GM10266 (cell line): ENCODE measurements at regions not wholly inside any gene's neighbourhood (a gene's known extent, or its start where the extent isn't known, plus 50 kb on each side); places are given as distances from the start of the nearest gene placed in this dataset.
"Not testable (repeated sequence)": the region's sequence is repeated elsewhere in the genome, so short reads cannot be mapped to it uniquely, and the experiment has no call there.

Experiments
- DNase-seq: peaks from one replicate; pipeline ENCODE4 v3.0.0; 2012; ENCODE audit errors: extremely low spot score
- TF ChIP-seq, protein P1 (sequence below): IDR thresholded peaks from 2 replicates; pipeline ENCODE4 v1.5.1; 2012; ENCODE audit warnings: mild to moderate bottlenecking, low read depth; ENCODE audit not compliant: control insufficient read depth, insufficient read depth; ENCODE audit errors: missing control alignments

DNA sequence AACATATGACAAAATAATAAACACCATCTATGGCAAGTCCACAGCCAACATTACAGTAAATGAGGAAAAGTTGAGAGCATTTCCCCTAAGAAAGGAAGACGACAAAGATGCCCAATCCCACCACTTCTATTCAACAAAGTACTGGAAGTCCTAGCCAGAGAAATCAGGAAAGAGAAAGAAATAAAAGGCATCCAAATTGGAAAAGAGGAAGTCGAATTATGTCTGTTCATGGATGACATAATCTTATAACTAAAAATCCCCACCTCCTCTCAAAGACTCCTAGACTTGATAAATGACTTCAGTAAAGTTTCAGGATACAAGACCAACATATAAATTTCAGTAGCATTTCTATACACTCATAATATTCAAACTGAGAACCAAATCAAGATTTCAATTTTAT is 288.5 kb upstream of the POT1 start:
- DNase-seq = no peak
- TF ChIP-seq, protein P1, sequence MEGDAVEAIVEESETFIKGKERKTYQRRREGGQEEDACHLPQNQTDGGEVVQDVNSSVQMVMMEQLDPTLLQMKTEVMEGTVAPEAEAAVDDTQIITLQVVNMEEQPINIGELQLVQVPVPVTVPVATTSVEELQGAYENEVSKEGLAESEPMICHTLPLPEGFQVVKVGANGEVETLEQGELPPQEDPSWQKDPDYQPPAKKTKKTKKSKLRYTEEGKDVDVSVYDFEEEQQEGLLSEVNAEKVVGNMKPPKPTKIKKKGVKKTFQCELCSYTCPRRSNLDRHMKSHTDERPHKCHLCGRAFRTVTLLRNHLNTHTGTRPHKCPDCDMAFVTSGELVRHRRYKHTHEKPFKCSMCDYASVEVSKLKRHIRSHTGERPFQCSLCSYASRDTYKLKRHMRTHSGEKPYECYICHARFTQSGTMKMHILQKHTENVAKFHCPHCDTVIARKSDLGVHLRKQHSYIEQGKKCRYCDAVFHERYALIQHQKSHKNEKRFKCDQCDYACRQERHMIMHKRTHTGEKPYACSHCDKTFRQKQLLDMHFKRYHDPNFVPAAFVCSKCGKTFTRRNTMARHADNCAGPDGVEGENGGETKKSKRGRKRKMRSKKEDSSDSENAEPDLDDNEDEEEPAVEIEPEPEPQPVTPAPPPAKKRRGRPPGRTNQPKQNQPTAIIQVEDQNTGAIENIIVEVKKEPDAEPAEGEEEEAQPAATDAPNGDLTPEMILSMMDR = no peak

DNA sequence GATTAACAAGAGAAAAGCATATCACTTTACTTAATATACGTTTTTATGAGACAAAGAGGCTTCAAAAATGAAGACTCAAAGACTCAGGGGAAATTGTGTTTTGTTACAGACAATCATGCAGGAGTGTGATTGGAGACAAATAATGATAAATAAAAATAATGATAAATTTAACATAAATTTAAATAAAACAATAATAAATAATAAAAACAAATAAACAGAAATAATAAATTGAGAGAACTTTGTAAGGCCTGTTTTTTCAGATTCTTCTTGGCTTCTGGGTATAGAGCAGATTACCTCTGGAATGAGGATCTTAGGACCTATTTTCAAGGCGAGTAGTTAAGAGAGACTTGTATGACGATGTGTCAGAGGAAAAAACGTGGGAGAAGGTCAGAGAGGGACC is 271.4 kb upstream of the POT1 start:
- no peak for DNase-seq
- TF ChIP-seq, protein P1 = no peak

DNA sequence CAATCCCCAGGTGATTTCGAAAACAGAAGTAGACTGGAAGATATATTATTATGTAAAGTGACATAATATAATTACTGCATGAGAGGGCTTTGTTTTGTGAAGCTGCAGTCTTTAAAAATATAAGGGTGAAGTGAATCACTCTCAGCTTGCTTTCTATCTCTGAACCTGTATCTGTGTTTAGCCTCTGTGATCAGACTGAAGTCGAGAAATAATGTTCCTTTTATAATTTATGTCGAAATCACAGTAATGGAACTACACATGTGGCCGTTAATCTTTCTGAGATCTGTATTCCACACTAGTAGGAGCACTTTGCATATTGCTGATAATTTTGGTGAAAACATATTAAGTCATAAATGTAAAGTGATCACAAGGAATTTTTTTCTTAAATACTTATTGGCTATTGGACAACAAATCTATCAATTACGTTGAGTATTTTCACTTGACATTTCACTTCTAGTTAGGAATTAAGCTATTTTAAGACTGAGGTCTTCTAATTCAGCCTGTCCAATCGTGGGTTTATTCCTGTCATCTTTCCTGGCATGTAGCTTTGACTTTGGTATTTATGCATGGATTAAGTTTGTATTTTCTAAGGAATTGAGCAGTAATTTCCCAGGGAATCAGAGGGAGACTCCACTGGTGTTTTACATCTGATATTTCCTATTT is 268.2 kb upstream of the POT1 start:
- DNase-seq = no peak
- TF ChIP-seq, protein P1 = no peak

DNA sequence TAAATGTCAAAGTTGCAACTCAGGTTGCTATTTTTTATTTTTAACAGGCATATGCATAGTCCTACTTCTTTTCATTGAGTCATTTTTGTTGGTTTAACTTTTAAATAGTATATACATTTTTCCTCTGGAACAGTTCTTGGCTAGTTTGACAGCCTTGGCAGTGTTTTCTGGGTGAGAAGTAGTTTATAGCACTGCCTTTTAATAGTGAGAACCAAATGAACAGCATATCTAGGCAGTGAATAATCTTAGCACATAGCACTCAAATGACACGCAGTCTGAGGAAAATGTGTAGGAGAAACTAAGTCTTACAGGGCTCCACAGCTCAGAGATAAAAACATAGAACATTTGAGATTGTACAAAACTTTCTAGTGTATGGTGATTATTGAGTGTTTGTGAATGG is 265.5 kb upstream of the POT1 start:
- TF ChIP-seq, protein P1 = no peak
- no peak for DNase-seq

DNA sequence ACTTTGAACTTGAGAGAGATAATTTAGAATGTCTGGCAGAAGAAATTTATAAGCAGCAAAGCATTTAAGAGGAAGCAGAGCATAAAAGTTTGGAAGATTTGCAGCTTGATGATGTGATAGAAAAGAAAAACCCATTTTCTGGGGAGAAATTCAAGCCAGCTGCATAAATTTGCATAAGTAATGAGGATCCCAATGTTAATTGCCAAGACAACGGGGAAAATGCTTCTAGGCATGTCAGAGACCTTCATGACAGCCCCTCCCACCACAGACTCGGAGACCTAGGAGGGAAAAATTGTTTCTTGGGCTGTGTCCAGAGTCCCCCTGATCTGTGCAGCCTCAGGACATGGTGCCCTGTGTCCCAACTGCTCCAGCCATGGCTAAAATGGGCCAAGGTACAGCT is 263.6 kb upstream of the POT1 start:
- TF ChIP-seq, protein P1 = no peak
- no peak for DNase-seq

DNA sequence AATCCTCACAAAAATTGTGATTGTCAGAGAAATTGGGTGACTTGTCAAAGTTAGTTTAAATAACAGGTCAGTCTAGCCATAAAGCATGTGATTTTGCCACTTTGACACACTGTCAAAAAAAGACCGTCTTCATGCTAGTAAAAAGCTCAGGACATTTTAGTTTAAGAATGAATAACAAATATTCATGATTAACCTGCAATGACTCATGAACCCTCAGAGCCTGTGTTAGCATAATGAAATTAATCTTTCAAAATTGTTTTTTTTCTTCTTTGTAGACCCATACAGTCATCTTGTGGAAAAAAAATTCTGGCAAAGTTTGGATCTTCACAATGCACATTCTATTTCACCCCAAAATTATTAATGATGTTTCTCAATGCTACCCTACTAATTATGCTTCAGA is 255.2 kb upstream of the POT1 start:
- DNase-seq = no peak
- TF ChIP-seq, protein P1 = no peak

DNA sequence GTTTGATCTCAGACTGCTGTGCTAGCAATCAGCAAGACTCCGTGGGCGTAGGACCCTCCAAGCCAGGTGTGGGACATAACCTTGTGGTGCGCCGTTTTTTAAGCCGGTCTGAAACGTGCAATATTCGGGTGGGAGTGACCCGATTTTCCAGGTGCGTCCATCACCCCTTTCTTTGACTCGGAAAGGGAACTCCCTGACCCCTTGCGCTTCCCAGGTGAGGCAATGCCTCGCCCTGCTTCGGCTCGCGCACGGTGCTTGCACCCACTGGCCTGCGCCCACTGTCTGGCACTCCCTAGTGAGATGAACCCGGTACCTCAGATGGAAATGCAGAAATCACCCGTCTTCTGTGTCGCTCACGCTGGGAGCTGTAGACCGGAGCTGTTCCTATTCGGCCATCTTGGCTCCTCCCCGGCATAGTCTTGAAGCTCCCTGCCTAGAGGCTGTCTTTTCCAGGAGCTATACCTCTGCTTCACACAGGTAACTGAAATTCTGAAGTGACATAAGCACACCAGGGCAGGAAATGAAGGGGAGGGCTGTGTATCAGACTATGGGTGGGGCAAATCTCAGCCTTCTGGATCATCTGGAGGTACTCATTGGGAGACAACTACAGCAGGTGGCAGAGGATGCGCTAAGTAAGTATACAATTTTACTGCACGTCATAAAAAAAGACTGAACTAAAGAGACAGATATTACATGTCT is 252.1 kb upstream of the POT1 start:
- DNase-seq = not testable (repeated sequence)

DNA sequence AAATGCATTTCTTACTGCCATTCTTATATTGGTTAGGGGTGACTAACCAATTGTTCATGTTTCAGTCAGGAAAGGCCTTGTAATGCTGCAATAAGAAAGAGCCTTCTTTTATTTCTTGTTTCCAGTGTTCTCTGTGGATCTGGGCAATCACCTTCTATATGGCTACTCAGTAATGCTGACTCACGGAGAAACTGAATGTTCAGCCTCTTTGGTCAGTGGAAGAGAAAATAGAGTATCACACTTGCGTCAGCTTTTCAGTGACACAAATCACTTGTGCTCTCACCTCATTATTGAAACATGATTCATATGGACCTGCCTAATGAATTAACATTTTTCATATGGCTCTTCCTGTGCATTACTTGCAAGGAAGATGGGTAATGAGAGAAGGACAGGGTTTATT is 243.9 kb upstream of the POT1 start:
- TF ChIP-seq, protein P1 = no peak

More for the DNA sequence above, 243.9 kb upstream of the POT1 start:
- no peak for DNase-seq
